Lower leg skin (tissue), 3 donors: ENCODE measurements at regions not wholly inside any gene's neighbourhood (a gene's known extent, or its start where the extent isn't known, plus 50 kb on each side); places are given as distances from the start of the nearest gene placed in this dataset.

ENCODE experiments used
- POLR2A ChIP-seq, 2 donors: fragments of 450-650 bp; IDR thresholded peaks; one replicate each; pipeline ENCODE4 v1.6.1; 2016 to 2017; ENCODE audit warnings: antibody characterized with exemption in 2 of 2, mild to moderate bottlenecking in 1 of 2, moderate library complexity in 1 of 2
- TF ChIP-seq, protein P1 (sequence below), 3 donors: fragments of 450-650 bp; IDR thresholded peaks; one replicate each; pipeline ENCODE4 v1.5.1; 2016; ENCODE audit warnings: antibody characterized with exemption in 3 of 3, mild to moderate bottlenecking in 3 of 3, moderate library complexity in 2 of 3

DNA sequence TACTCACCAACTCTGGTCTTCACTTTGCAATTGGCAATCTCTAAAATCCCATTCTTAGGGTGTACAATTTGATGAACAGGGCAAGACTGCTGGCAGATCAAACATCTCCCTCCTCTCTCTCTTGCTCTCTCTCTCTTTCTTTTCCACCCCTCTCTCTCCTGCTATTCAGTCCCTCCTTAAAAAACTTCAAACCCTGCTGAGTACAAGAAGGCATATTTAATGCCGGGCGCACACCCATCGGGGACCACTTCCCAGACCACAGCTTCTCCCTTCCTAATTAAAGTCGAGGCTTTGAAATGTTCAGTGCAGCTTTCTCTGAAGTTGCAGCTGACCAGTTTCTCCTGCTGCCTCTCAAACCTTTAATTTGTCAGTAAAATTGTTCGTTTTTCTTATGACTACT, 185.4 kb upstream of the CDH11 start:
- TF ChIP-seq, protein P1, sequence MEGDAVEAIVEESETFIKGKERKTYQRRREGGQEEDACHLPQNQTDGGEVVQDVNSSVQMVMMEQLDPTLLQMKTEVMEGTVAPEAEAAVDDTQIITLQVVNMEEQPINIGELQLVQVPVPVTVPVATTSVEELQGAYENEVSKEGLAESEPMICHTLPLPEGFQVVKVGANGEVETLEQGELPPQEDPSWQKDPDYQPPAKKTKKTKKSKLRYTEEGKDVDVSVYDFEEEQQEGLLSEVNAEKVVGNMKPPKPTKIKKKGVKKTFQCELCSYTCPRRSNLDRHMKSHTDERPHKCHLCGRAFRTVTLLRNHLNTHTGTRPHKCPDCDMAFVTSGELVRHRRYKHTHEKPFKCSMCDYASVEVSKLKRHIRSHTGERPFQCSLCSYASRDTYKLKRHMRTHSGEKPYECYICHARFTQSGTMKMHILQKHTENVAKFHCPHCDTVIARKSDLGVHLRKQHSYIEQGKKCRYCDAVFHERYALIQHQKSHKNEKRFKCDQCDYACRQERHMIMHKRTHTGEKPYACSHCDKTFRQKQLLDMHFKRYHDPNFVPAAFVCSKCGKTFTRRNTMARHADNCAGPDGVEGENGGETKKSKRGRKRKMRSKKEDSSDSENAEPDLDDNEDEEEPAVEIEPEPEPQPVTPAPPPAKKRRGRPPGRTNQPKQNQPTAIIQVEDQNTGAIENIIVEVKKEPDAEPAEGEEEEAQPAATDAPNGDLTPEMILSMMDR (IDR thresholded peaks at IDR 0.05), result no peak
- TF ChIP-seq POLR2A (IDR thresholded peaks at IDR 0.05), result no peak
